PC-9 (cell line): ENCODE measurements at regions not wholly inside any gene's neighbourhood (a gene's known extent, or its start where the extent isn't known, plus 50 kb on each side); places are given as distances from the start of the nearest gene placed in this dataset.

Experiments used
- BruUV-seq: library from RNA; stranded (reverse); fragments of 400-500 nt; replicated peaks from 2 replicates; lab custom pipeline; 2021; lab: Mats Ljungman, UMichigan
- CTCF ChIA-PET: fragments of 300-600 bp; sonication (Branson Sonifier 250); formaldehyde crosslinking; loops from one replicate; lab custom pipeline; 2022; ENCODE audit warnings: antibody characterized with exemption; lab: Charles Lee
- POLR2A ChIA-PET: fragments of 300-600 bp; sonication (Branson Sonifier 250); formaldehyde crosslinking; loops from one replicate; lab custom pipeline; 2022; ENCODE audit warnings: antibody characterized with exemption; ENCODE audit not compliant: unreplicated experiment; lab: Charles Lee
- DNase-seq, 2 experiments: peaks; one replicate each; pipeline versions ENCODE4 v3.0.0 to v3.0.0-alpha.2; 2015 to 2022; ENCODE audit warnings: mixed read lengths in 1 of 2
- H2AFZ ChIP-seq: fragments of 200-600 bp; sonication (generic); 2 replicates; pipeline ENCODE4 v1.8.1; 2017; ENCODE audit warnings: antibody characterized with exemption
- H3F3A ChIP-seq: fragments of 200-600 bp; sonication (generic); 2 replicates; pipeline ENCODE4 v1.8.1; 2017; ENCODE audit warnings: antibody characterized with exemption, mild to moderate bottlenecking, low read depth; ENCODE audit not compliant: insufficient read depth
- H3K27ac ChIP-seq: fragments of 200-600 bp; sonication (generic); 2 replicates; pipeline ENCODE4 v1.6.1; 2016; ENCODE audit warnings: mixed run types
- H3K27me3 ChIP-seq: fragments of 200-600 bp; sonication (generic); 2 replicates; pipeline ENCODE4 v1.6.1; 2016; ENCODE audit warnings: low read depth, mixed run types; ENCODE audit not compliant: insufficient read depth
- H3K36me3 ChIP-seq: fragments of 200-600 bp; sonication (generic); 2 replicates; pipeline ENCODE4 v1.6.1; 2016; ENCODE audit warnings: low read depth, mixed run types
- H3K4me1 ChIP-seq: fragments of 200-600 bp; sonication (generic); replicated peaks from 2 replicates; pipeline ENCODE4 v1.6.1; 2016; ENCODE audit warnings: mixed run types; ENCODE audit not compliant: insufficient read depth
- H3K4me2 ChIP-seq: fragments of 200-600 bp; sonication (generic); 2 replicates; pipeline ENCODE4 v1.6.1; 2017; ENCODE audit warnings: mixed run types
- H3K4me3 ChIP-seq: fragments of 200-600 bp; sonication (generic); 2 replicates; pipeline ENCODE4 v1.6.1; 2016; ENCODE audit warnings: mixed run types
- H3K79me2 ChIP-seq: fragments of 200-600 bp; sonication (generic); 2 replicates; pipeline ENCODE4 v1.6.1; 2017; ENCODE audit warnings: low read depth, mixed run types
- H3K9me2 ChIP-seq: fragments of 200-600 bp; sonication (generic); 2 replicates; pipeline ENCODE4 v1.8.1; 2017; ENCODE audit warnings: mild to moderate bottlenecking; ENCODE audit not compliant: insufficient read depth
- H3K9me3 ChIP-seq: fragments of 200-600 bp; sonication (generic); 2 replicates; pipeline ENCODE4 v1.8.1; 2016; ENCODE audit warnings: low read depth; ENCODE audit not compliant: insufficient read depth
- H4K20me1 ChIP-seq: fragments of 200-600 bp; sonication (generic); 2 replicates; pipeline ENCODE4 v1.8.1; 2017; ENCODE audit not compliant: insufficient read depth
- EZH2 ChIP-seq: fragments of 200-600 bp; sonication (generic); IDR thresholded peaks from 2 replicates; pipeline ENCODE4 v1.8.0; 2017; ENCODE audit warnings: antibody characterized with exemption, low read depth
- intact Hi-C: fragments of 100-400 bp; cut with micrococcal nuclease; formaldehyde crosslinking; loops from one replicate; pipeline ENCODE4 v1.10.0; 2022; ENCODE audit not compliant: unreplicated experiment
- TF ChIP-seq, protein P1 (sequence below): fragments of 200-600 bp; sonication (generic); conservative IDR thresholded peaks from 2 replicates; pipeline ENCODE4 v1.6.1; 2017; ENCODE audit warnings: mixed run types, antibody characterized with exemption, mild to moderate bottlenecking, moderate library complexity

DNA sequence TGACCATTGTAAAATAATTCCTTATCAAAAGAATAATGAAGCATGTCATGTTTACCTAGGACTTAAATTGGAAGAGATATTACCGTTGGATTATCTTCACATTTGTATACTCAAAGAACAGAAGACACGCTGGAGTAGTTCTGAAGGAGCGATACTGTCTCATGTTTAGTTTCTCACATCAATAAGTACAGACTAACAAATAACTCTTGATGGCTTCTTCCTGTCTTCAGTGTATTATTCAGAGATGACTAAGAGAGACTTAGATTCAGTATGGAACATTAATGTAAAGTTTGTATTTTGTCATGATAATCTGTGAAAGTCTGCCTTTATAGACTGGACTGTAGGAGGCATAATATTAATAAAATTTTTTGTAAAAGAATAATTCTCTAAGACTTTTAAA, 72.7 kb downstream of the SPRY1 start:
- peaks cover 5% of the 10 kb centered on the region for H3K4me1 ChIP-seq
- DNase-seq, result no peak
- no peak overlapping the region for H3K4me2 ChIP-seq
- no peaks in the 10 kb centered on the region for H3K79me2 ChIP-seq
- BruUV-seq, result no TSS peak
- H3K27ac ChIP-seq, result no peak overlapping the region
- TF ChIP-seq EZH2, result no peak
- TF ChIP-seq, protein P1, sequence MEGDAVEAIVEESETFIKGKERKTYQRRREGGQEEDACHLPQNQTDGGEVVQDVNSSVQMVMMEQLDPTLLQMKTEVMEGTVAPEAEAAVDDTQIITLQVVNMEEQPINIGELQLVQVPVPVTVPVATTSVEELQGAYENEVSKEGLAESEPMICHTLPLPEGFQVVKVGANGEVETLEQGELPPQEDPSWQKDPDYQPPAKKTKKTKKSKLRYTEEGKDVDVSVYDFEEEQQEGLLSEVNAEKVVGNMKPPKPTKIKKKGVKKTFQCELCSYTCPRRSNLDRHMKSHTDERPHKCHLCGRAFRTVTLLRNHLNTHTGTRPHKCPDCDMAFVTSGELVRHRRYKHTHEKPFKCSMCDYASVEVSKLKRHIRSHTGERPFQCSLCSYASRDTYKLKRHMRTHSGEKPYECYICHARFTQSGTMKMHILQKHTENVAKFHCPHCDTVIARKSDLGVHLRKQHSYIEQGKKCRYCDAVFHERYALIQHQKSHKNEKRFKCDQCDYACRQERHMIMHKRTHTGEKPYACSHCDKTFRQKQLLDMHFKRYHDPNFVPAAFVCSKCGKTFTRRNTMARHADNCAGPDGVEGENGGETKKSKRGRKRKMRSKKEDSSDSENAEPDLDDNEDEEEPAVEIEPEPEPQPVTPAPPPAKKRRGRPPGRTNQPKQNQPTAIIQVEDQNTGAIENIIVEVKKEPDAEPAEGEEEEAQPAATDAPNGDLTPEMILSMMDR, result no peak
- no peak overlapping the region for H2AFZ ChIP-seq
- H3K36me3 ChIP-seq, result no peaks in the 10 kb centered on the region
- CTCF ChIA-PET, result no interaction called here
- H3F3A ChIP-seq, result no peaks in the 10 kb centered on the region; the same call in 1 of the 2 replicates
- no peaks in the 10 kb centered on the region for H4K20me1 ChIP-seq
- H3K9me2 ChIP-seq, result no peaks in the 10 kb centered on the region
- POLR2A ChIA-PET, result no interaction called here
- H3K4me3 ChIP-seq, result no peak overlapping the region
- H3K9me3 ChIP-seq, result 0 out of 2 replicates have a peak, but pooled peaks cover 3% of the 10 kb centered on the region
- H3K27me3 ChIP-seq, result no peaks in the 10 kb centered on the region
- intact Hi-C loops, result no loop called here

GRCh38 chr4:123469696-123470095, 73.1 kb downstream of the SPRY1 start:
- no peaks in the 10 kb centered on the region for H3K9me2 ChIP-seq
- intact Hi-C loops, result no loop called here
- no peaks in the 10 kb centered on the region for H3K36me3 ChIP-seq
- no peak for DNase-seq
- peaks cover 5% of the 10 kb centered on the region for H3K4me1 ChIP-seq
- ChIA-PET CTCF (no interaction called here), POLR2A (no interaction called here)
- no peak overlapping the region for H3K4me2 ChIP-seq
- BruUV-seq, result no TSS peak
- H3K4me3 ChIP-seq, result no peak overlapping the region
- H2AFZ ChIP-seq, result no peak overlapping the region
- H3K27ac ChIP-seq, result no peak overlapping the region
- H3F3A ChIP-seq, result no peaks in the 10 kb centered on the region; the same call in 1 of the 2 replicates
- H4K20me1 ChIP-seq, result no peaks in the 10 kb centered on the region
- TF ChIP-seq, protein P1, result no peak
- no peak for TF ChIP-seq EZH2
- no peaks in the 10 kb centered on the region for H3K27me3 ChIP-seq
- H3K9me3 ChIP-seq, result 0 out of 2 replicates have a peak, but pooled peaks cover 3% of the 10 kb centered on the region
- H3K79me2 ChIP-seq, result no peaks in the 10 kb centered on the region

- intact Hi-C loops, result no loop called here
- TF ChIP-seq, protein P1, result no peak
- CTCF ChIA-PET, result no interaction called here
- H3K27me3 ChIP-seq, result no peaks in the 10 kb centered on the region
- no peak overlapping the region for H3K4me3 ChIP-seq
- H3K79me2 ChIP-seq, result no peaks in the 10 kb centered on the region
- no peak overlapping the region for H3K27ac ChIP-seq
- H3K4me2 ChIP-seq, result no peak overlapping the region
- no peak for DNase-seq
- peaks cover 5% of the 10 kb centered on the region for H3K4me1 ChIP-seq
- no peaks in the 10 kb centered on the region for H3K36me3 ChIP-seq
- H3F3A ChIP-seq, result no peaks in the 10 kb centered on the region; the same call in 1 of the 2 replicates
- POLR2A ChIA-PET, result interaction anchor here (0.5 kb wide), 1 partner anchor 45 kb away, joined by 6 read pairs; no protein-coding TSS in a partner anchor
- no peaks in the 10 kb centered on the region for H4K20me1 ChIP-seq
- H2AFZ ChIP-seq, result no peak overlapping the region
- no peaks in the 10 kb centered on the region for H3K9me2 ChIP-seq
- H3K9me3 ChIP-seq, result peaks cover 3% of the 10 kb centered on the region; the same call in 1 of the 2 replicates
- BruUV-seq, result no TSS peak
These were observed 74.0 kb downstream of the SPRY1 start for GRCh38 chr4:123470640-123471039.
